Left ventricle myocardium inferior (tissue), 1 donor: ENCODE measurements at regions not wholly inside any gene's neighbourhood (a gene's known extent, or its start where the extent isn't known, plus 50 kb on each side); places are given as distances from the start of the nearest gene placed in this dataset.

ENCODE experiments used
- DNase-seq: peaks from one replicate; pipeline ENCODE4 v3.0.0-alpha.2; 2020
- H3K27ac ChIP-seq: fragments of 200-600 bp; replicated peaks from 2 replicates; pipeline ENCODE4 v1.8.0; 2021
- H3K27me3 ChIP-seq: fragments of 200-600 bp; 2 replicates; pipeline ENCODE4 v1.8.0; 2021; ENCODE audit warnings: low read depth
- H3K36me3 ChIP-seq: fragments of 200-600 bp; 2 replicates; pipeline ENCODE4 v1.8.0; 2021
- H3K4me1 ChIP-seq: fragments of 200-600 bp; 2 replicates; pipeline ENCODE4 v1.8.0; 2021
- H3K4me3 ChIP-seq: fragments of 200-600 bp; 2 replicates; pipeline ENCODE4 v1.8.0; 2021; ENCODE audit warnings: mild to moderate bottlenecking, moderate library complexity
- H3K9me3 ChIP-seq: fragments of 200-600 bp; replicated peaks from 2 replicates; pipeline ENCODE4 v1.8.0; 2021
- CTCF ChIP-seq: fragments of 200-600 bp; IDR thresholded peaks from 2 replicates; pipeline ENCODE4 v1.8.0; 2021; ENCODE audit warnings: antibody characterized with exemption, mild to moderate bottlenecking, borderline replicate concordance
- intact Hi-C: fragments of 100-400 bp; cut with micrococcal nuclease; formaldehyde crosslinking; loops from one replicate; pipeline ENCODE4 v1.11.0; 2022
- donor health status: DM: no; HTN: yes; CAD: no; lungs with severe emphysema.

DNA sequence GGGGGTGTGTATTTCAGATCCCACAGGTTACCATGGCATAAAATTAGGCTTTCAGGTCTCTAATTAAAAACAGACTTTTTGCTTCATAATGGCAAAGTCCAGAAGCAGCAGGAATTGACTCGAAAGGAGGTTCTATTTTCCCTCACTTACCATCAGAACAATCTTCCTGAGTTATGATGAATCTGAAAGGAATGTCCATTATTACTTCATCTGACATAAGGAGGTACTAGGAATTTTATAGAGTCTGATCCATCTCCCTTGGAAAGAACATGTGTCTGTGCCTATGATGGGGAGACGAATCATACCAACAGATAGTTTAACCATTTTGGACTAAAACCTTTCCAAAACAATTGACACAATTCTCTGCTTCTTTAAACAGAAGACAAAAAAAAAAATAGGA is 206.3 kb upstream of the FGF13 start:
- no peak for DNase-seq
- no peaks in the 10 kb centered on the region for H3K27me3 ChIP-seq
- no peaks in the 10 kb centered on the region for H3K36me3 ChIP-seq
- intact Hi-C loops, result no loop called here
- no peak overlapping the region for H3K27ac ChIP-seq
- no peak overlapping the region for H3K4me3 ChIP-seq
- no peaks in the 10 kb centered on the region for H3K4me1 ChIP-seq
- no peaks in the 10 kb centered on the region for H3K9me3 ChIP-seq
- no peak for TF ChIP-seq CTCF

- no peak for TF ChIP-seq CTCF
- intact Hi-C loops, result no loop called here
- no peak for DNase-seq
These were observed 203.2 kb upstream of the FGF13 start for GRCh38 chrX:138914767-138915166.

DNA sequence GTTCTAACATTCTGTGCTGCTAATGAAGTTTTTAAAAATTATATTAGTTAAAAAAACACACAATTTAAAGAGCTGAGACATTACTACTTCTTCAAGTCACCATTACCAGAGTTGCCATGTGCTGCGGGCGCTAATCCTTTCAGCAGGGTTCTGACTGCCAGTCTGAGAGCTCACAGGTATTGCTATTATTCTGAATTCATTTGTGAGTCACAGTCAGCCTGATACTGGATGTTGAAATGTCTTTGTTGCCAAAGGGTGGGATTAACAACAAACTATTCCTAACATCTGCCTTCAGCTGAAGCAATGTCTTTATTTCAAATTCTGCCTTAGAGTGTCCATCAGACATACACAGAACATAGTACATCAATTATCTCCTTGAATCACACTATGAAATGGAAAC is 197.1 kb upstream of the FGF13 start:
- DNase-seq, result no peak
- no peak for TF ChIP-seq CTCF
- Histone ChIP-seq H3K36me3 (no peaks in the 10 kb centered on the region), H3K4me3 (no peak overlapping the region), H3K27me3 (no peaks in the 10 kb centered on the region), H3K27ac (no peak overlapping the region), H3K4me1 (no peaks in the 10 kb centered on the region), H3K9me3 (no peaks in the 10 kb centered on the region)
- intact Hi-C loops, result no loop called here

More at GRCh38 chrX:138914767-138915166, 203.2 kb upstream of the FGF13 start:
- H3K36me3 ChIP-seq, result no peaks in the 10 kb centered on the region
- no peaks in the 10 kb centered on the region for H3K4me1 ChIP-seq
- H3K9me3 ChIP-seq, result no peaks in the 10 kb centered on the region
- no peaks in the 10 kb centered on the region for H3K27me3 ChIP-seq
- no peak overlapping the region for H3K4me3 ChIP-seq
- no peak overlapping the region for H3K27ac ChIP-seq

DNA sequence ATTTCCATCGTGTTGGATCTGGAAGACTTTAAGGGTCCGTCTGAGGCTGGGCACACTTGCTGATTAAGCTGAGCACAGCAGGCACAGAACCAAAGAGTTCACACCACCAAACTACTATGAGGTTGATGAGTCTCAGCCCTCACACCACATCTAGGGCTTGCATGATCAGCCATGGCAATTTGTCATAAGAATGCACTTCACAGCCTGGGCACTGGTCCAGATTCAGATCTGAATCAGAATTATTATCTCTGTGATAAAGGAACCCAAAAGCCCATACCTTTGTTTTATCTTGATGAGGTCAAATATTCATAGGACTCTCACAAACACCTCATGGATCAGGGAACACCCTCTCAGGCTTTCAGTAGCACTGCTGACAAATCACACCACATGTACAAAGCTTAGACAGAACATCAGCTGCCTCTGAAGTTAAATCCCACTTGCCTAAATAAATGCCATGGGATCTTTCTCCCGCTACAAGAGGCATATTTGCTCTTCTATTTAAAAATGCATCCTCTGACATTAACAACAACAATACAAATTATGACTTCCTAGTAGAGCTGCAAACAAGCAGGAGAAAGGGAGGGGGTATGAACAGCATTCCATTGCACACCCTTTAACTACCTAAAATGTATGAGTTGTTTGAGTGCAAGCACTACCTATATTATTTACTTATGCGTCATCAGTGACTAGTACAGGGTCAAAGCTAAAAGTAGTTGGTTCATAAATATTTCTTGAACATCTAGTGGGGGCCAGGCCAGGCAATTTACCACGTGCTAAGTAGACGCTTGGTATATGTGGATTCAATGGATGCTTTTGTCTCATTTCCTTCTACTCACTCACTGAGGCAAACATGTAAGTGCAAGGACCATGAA is 186.3 kb upstream of the FGF13 start:
- H3K4me1 ChIP-seq, result no peaks in the 10 kb centered on the region
- no peaks in the 10 kb centered on the region for H3K27me3 ChIP-seq
- DNase-seq, result no peak
- intact Hi-C loops, result no loop called here
- H3K9me3 ChIP-seq, result no peaks in the 10 kb centered on the region
- TF ChIP-seq CTCF, result no peak
- H3K36me3 ChIP-seq, result no peaks in the 10 kb centered on the region
- H3K27ac ChIP-seq, result no peak overlapping the region
- no peak overlapping the region for H3K4me3 ChIP-seq

GRCh38 chrX:138890491-138890890 is 179.0 kb upstream of the FGF13 start:
- no peaks in the 10 kb centered on the region for H3K4me1 ChIP-seq
- intact Hi-C loops, result no loop called here
- no peak overlapping the region for H3K4me3 ChIP-seq
- no peaks in the 10 kb centered on the region for H3K36me3 ChIP-seq
- H3K27me3 ChIP-seq, result no peaks in the 10 kb centered on the region
- no peak for TF ChIP-seq CTCF
- H3K9me3 ChIP-seq, result no peaks in the 10 kb centered on the region
- H3K27ac ChIP-seq, result no peak overlapping the region
- no peak for DNase-seq
